Inferior parietal cortex (tissue), 1 donor: ENCODE measurements at regions not wholly inside any gene's neighbourhood (a gene's known extent, or its start where the extent isn't known, plus 50 kb on each side); places are given as distances from the start of the nearest gene placed in this dataset.

Experiments used
- DNase-seq: peaks from one replicate; pipeline ENCODE4 v3.0.0-alpha.2; 2016; ENCODE audit errors: extremely low spot score

DNA sequence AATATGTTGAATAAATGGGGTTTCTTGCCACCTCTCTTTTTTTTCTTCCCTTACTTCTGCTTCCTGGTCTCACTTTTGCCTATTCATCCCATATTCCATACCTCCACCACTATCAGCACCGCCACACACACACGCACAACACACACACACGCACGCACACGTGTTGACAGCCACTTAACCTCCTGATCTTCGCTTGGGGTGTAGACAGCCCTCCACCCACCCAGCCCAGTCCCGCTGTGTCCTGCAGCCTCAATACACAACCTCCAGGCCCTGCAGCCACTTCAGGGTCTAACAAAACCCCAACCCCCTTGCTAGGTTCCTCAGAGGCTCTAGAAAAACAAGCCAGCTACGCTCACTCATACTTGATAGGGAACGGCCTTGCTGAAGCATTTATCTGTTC, 72.3 kb downstream of the LINC00237 start:
- DNase-seq, result no peak

GRCh38 chr20:21031666-21032065, 74.5 kb downstream of the LINC00237 start:
- DNase-seq, result no peak

DNA sequence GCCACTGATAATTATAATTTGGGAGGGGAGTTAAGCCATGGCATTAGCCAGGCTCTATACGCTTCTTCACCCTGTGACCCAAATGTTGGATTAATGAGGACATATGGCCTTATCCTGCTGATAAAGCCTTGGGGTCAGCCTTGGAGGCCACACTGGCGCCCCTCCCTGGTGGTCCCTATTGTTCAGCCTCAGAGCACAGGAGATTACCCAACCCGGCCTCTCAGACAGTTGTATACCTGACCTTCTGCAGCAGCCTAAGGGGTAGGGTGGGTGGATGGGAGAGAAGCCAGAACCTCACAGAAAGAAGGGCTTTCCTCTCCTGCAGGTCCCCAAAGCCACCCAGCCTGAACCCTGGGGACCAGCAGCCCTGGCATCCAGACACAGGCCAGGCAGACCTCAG, 76.8 kb downstream of the LINC00237 start:
- no peak for DNase-seq

DNA sequence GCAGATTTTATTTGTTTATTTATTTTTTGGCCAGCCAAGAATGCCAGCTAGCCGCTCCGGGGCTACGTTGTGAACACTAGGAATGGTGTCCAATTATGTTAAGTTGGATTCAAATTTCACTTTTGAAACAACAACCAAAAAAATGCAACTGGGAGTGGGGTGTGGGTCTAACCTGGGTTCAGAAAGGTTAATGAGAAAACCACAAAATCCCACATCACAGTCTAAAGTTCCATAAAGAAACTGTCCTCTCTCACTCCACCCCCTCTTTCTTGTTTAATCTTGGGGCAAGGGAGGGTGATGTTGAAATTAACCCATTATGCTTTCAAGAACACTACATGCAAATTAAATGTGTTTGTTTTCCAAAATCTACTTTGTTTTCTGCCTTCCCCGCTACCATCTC, 77.2 kb downstream of the LINC00237 start:
- DNase-seq, result no peak

DNA sequence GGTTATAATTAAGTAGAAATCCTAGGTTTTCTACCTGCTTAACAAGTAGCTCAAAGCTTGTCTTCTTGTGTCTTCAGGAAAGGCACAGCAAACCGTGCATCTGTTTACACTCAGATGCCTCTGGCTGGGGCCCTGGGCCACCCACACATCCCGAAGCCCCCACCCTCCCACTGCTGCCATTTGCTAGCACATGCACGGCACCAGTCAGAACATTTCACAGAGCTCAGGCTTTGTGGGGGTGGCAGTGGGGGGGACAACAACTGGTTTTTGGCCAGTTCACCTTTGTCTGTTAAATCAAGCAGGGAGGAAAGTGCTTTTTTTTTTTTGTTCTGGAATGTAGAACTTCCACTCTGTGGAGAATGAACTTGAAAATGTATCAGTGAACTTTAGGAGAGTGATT, 77.7 kb downstream of the LINC00237 start:
- DNase-seq, result no peak

DNA sequence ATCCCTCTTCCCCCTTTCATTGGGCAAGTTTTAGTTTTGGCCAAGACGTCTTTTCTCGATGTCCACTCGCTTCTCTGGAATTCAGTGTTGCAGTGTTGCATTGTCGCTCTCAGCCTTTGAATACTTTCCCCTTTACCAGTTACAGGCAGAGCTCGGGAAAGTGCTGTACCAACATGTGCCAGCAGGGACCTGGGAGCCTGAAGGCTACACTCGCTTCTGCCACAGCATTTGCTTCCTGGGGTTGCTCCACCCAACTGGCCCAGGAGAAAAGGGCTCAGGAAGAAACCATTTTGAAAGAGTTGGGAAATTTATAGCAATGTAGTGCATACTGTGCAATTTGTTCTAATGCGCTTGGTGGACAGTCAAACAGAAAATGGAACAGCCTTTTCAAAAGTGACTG, 78.6 kb downstream of the LINC00237 start:
- DNase-seq, result no peak

DNA sequence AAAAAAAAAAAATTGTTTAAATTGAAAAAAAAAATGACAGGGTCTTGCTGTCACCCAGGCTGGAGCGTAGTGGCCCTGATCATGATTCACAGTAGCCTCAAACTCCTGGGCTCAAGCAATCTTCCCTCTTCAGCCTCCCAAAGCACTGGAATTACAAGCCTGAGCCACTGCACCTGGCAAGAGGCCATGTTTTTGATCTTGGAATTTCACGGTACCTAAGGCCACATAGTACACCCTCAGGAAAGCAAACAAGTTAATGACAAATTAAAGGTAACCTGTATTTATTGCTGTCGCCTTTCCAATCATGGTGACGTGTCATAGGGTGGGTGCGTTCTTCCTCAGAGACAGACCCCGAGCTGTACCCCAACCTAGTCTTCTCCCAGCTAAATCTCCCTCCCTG, 79.2 kb downstream of the LINC00237 start:
- no peak for DNase-seq

DNA sequence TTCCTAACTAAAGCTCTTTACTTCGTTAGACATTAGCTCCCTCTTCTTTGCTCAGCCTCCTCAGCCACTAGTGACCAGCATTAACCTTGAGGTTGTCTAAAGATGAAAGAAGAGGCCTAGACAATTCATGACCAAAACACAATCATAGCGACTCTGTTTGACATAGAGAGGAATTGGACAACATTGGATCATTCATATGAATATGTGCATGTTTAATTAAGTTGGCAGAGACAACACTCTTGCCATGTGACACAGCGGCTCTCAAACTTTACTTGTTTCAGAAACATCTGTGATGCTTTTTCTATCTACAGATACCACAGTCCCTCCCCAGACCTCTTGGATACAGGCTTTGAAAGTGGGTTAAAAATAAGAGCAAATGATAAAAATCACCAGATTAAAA, 81.7 kb downstream of the LINC00237 start:
- DNase-seq, result no peak

DNA sequence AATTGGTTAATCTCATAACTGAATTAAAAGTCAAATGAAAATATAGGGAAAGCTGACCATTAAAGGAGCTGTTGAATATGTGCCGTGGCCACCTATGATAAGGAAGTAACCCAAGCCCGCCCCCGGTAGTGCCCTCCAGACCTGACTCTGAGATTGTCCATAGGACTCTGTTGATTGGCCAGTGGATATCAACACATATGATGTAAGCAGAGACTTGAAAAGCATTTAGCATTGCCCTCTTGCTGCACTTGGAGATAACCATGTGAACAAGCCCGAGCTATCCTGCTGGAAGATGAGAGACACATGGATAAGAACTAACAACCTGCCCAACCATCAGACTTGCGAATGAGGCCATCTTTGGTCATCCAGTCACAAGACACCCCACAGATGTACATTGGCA, 83.2 kb downstream of the LINC00237 start:
- DNase-seq, result no peak

DNA sequence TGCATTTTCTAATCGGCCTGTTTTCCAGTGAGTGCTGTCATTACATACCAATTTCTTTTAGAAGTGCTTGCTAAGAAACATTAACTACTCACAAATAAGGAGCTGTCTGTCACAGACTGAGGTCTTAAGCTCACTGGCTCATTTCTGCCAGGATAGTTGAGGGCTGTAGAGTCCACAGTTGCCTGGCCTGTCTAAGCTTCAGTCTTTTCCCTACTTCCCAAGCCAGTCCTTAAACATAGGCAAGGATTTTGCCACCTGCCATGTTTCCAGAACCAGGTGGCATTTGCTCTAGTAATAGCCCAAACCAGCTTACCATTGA, 84.7 kb downstream of the LINC00237 start:
- DNase-seq, result no peak

DNA sequence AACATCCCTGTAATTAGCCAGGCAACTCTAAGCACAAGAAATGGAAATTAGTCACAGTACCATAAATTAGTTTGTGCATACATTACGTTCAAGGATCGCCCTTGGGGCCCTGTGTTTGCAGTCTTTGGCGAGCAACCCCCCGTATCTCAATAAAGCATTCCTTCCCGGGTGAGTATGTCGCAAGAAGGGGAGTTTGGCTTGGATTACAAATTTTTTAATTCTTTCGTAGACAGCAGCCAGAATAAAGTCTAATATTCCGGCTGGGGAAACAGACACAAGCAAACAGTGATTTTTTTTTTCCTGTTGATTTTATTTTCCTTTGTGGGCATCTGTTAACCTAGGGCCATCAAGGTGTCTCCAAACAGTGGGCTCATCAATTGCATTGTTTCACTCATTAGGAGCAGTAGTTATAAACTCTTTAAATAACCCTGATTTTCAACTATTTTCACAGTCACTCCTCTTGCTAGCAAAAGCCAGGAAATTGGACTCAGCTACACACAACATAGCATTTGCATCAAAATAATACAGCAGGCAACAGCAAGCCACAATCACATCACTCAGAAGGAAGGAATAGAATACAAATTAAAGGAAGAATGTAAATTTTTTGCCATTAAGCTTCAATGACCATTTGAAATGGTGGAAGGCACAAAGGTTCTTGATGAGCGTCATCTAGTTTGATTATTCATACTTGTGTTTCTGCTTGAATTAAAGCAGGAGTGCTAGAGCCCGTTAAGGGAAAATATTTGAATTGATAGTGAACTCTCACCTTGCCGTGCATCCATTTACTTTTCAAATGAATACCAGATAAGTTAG, 85.3 kb downstream of the LINC00237 start:
- DNase-seq, result no peak

- DNase-seq, result no peak
Observed at GRCh38 chr20:21019814-21020658, 86.1 kb downstream of the LINC00237 start.

GRCh38 chr20:21019468-21019813, 86.7 kb downstream of the LINC00237 start:
- no peak for DNase-seq

GRCh38 chr20:21018576-21018975, 87.6 kb downstream of the LINC00237 start:
- DNase-seq, result no peak

DNA sequence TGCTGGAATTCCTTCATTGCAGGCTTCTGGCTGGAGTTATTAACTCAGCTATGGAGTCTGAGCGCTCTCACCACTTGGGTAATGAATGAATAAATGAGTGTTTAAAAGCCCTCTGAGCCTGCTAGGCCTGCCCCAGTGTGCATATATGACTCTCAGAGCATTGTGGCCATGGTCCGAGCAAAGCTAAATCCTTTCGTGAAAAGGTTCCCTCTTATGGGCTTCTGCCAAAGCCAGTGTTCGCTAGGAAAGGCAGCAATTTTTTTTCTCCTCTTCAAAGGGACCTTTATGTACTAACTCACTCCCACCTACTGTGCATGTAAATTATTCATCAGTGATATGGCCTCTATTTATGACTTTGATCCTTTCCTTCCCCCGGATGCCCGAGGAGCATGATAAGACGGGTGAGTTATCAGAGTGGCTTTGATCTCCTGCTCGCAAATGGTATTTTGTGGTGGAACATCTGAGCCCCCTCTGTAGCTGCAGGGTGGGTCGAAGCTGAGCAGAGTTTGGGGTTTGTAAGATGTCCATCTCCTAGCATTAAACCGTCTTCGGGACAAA, 88.6 kb downstream of the LINC00237 start:
- DNase-seq, result no peak

GRCh38 chr20:21016751-21017150, 89.4 kb downstream of the LINC00237 start:
- DNase-seq, result no peak

- DNase-seq, result no peak
Observed at GRCh38 chr20:21014528-21014927, 91.6 kb downstream of the LINC00237 start.

DNA sequence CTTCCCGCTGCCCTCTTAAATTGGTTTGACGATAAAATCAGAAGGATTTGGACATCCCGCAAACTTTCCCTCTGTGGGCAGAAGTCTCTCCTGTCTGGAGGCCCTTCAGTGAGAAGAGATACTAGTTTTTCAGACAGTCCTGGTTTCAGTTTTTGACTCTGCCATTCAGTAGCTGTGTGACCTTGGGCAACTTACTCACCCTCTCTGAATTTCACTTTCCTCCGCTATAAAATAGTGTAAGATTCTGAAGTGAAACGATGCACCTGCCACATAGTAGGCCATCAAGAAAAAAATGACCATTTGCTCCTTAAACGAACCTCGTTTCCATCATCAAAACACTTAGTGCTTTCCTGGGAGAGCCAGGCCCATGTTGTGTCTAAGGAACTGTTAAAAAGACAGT, 97.2 kb downstream of the LINC00237 start:
- DNase-seq, result no peak

DNA sequence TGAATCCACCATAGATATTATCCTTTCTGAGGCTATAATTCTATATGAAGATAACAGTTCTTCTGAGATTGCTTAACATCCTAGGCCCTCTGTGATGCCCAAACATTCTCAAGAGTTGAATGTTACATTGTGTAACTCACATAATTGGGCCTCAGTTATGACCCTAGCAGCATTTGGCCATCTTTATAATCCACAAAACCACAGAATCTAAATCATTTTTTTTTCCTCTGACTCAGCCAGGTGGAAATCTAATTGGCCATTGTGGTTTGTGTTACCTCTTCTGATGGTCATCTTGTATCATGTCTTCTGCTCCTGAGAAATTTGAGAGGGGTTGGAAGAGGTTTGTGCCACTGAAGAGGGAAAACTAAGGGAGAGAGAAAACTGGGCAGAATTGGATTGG, 99.5 kb downstream of the LINC00237 start:
- DNase-seq, result no peak

- DNase-seq, result no peak
Observed at GRCh38 chr20:21004386-21005076, 101.6 kb downstream of the LINC00237 start.

DNA sequence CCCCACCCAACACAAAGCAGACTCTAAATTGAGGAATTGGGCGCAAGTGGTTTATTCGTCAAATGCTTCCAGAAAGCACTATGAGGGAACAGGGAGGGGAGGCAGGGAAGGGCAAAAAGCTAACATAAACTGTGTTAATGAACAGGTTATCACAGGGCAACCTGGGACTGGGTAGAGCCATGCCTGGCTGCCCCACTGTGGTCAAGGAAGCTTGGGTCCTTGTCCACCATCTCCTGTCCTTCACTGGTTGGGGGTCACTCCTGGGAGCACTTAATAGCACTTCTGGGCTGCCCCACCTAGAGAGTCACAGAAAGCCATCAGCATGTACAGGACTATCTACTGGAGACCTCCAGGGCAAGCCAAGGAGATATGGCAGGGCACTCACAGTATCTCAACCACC, 102.3 kb downstream of the LINC00237 start:
- no peak for DNase-seq

DNA sequence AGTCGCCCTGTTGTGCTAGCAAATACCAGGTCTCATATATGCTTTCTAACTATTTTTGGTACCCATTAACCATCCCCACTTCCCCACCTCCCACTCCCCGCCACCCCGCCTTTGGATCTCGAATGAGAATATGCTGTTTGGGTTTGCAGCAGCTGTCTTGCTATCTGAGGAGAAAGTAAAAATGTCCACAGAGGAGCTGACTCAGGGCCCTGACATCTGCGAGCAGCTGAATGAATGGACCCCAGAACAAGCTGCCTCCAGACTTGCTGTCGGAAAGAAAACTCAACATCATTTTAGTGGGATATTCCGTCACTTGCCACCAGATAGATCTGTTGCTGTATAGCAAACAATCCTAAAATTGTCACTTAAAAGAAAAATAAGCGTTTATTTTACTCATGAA, 103.7 kb downstream of the LINC00237 start:
- DNase-seq, result no peak

DNA sequence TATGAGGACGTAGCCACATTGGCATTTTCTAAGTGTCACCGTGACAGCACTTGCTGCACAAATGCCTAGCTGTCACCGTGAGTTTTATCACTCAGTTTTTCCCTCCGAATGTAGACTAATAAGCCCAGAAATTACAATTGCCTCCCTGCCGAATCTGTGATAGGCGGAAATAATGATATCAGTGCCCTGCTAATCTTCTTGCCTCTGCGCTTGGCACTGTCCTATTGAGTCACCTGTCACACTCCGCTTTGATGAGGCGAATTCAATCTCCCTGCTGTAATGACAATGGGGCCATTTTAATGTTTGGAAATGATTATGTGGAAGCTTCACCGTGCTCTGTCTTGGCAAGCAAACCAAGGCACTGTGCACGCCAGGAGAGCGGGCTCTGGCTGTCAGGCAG, 112.8 kb downstream of the LINC00237 start:
- DNase-seq, result no peak
